IMR-90 (cell line): ENCODE measurements at regions not wholly inside any gene's neighbourhood (a gene's known extent, or its start where the extent isn't known, plus 50 kb on each side); places are given as distances from the start of the nearest gene placed in this dataset.

Source experiments
- ATAC-seq: fragments of 200-7000 bp; cut with Tn5 transposase; 2 replicates; pipeline ENCODE4 v1.9.1; 2020; ENCODE audit warnings: low read depth, mild to moderate bottlenecking, moderate library complexity
- BruUV-seq: library from RNA; stranded (reverse); fragments of 400-500 nt; replicated peaks from 2 replicates; lab custom pipeline; 2021; lab: Mats Ljungman, UMichigan
- CTCF ChIA-PET: fragments of 300-600 bp; formaldehyde crosslinking; extraction: SDS; loops from one replicate; lab custom pipeline; 2021; ENCODE audit warnings: antibody characterized with exemption; lab: Yijun Ruan, JAX
- POLR2A ChIA-PET: fragments of 300-600 bp; sonication (Branson Sonifier 250); formaldehyde crosslinking; loops from one replicate; lab custom pipeline; 2022; ENCODE audit warnings: antibody characterized with exemption; ENCODE audit not compliant: unreplicated experiment; lab: Charles Lee
- DNase-seq: peaks from one replicate; pipeline ENCODE4 v3.0.0; 2013
- H2AFZ ChIP-seq: replicated peaks from 2 replicates; pipeline ENCODE3; 2013; ENCODE audit warnings: low read length, mild to moderate bottlenecking; ENCODE audit not compliant: poor library complexity
- H2AK5ac ChIP-seq: 2 replicates; pipeline ENCODE4 v1.6.1; 2013; ENCODE audit warnings: low read depth, low read length, inconsistent platforms
- H2AK9ac ChIP-seq: replicated peaks from 2 replicates; pipeline ENCODE3; 2013; ENCODE audit warnings: mild to moderate bottlenecking, low read depth, low read length, moderate library complexity; ENCODE audit not compliant: poor library complexity
- H2BK120ac ChIP-seq: 2 replicates; pipeline ENCODE4 v1.6.1; 2013; ENCODE audit warnings: low read depth, low read length, inconsistent platforms
- H2BK15ac ChIP-seq: 3 replicates; pipeline ENCODE4 v1.6.1; 2013; ENCODE audit warnings: low read depth, low read length, inconsistent platforms
- H2BK20ac ChIP-seq: 2 replicates; pipeline ENCODE4 v1.6.1; 2013; ENCODE audit warnings: low read depth, mild to moderate bottlenecking, inconsistent platforms, low read length, moderate library complexity
- H2BK5ac ChIP-seq: 2 replicates; pipeline ENCODE4 v1.6.1; 2013; ENCODE audit warnings: mild to moderate bottlenecking, low read depth, low read length, inconsistent platforms; ENCODE audit not compliant: poor library complexity, severe bottlenecking
- H3K14ac ChIP-seq: replicated peaks from 2 replicates; pipeline ENCODE4 v1.6.1; 2013; ENCODE audit warnings: low read depth, low read length, inconsistent platforms
- H3K18ac ChIP-seq: 2 replicates; pipeline ENCODE4 v1.6.1; 2013; ENCODE audit warnings: low read depth, low read length, control low read depth
- H3K23ac ChIP-seq: 2 replicates; pipeline ENCODE4 v1.6.1; 2013; ENCODE audit warnings: low read depth, low read length, inconsistent platforms
- H3K27ac ChIP-seq: 2 replicates; pipeline ENCODE4 v1.5.1; 2013; ENCODE audit warnings: mild to moderate bottlenecking, control low read depth, low read length; ENCODE audit not compliant: insufficient read depth
- H3K27me3 ChIP-seq: 2 replicates; pipeline ENCODE4 v1.6.1; 2013; ENCODE audit warnings: low read length; ENCODE audit not compliant: control insufficient read depth, insufficient read depth
- H3K36me3 ChIP-seq: 2 replicates; pipeline ENCODE4 v1.6.1; 2013; ENCODE audit warnings: low read length, mixed read lengths; ENCODE audit not compliant: control insufficient read depth, insufficient read depth
- H3K4ac ChIP-seq: 2 replicates; pipeline ENCODE4 v1.6.1; 2013; ENCODE audit warnings: low read depth, low read length, inconsistent platforms
- H3K4me1 ChIP-seq: 2 replicates; pipeline ENCODE4 v1.6.1; 2013; ENCODE audit warnings: low read length, mixed read lengths; ENCODE audit not compliant: control insufficient read depth, insufficient read depth
- H3K4me2 ChIP-seq: 2 replicates; pipeline ENCODE4 v1.6.1; 2013; ENCODE audit warnings: low read depth, mild to moderate bottlenecking, control low read depth, low read length, moderate library complexity
- H3K4me3 ChIP-seq: 2 replicates; pipeline ENCODE4 v1.5.1; 2013; ENCODE audit warnings: low read depth, mild to moderate bottlenecking, control low read depth, low read length, moderate library complexity; ENCODE audit not compliant: insufficient read depth
- H3K56ac ChIP-seq: 2 replicates; pipeline ENCODE4 v1.6.1; 2013; ENCODE audit warnings: low read length, inconsistent platforms; ENCODE audit not compliant: insufficient read depth; ENCODE audit errors: extremely low read depth
- H3K79me1 ChIP-seq, 2 experiments: 2 replicates each; pipeline ENCODE4 v1.6.1; 2013; ENCODE audit warnings: low read length in 2 of 2, inconsistent platforms in 1 of 2, low read depth in 1 of 2
- H3K9ac ChIP-seq: 2 replicates; pipeline ENCODE4 v1.6.1; 2013; ENCODE audit warnings: low read depth, low read length, control low read depth
- H3K9me1 ChIP-seq: 2 replicates; pipeline ENCODE4 v1.6.1; 2013; ENCODE audit warnings: low read length, inconsistent platforms; ENCODE audit not compliant: insufficient read depth
- H3K9me3 ChIP-seq: 2 replicates; pipeline ENCODE4 v1.6.1; 2013; ENCODE audit warnings: low read length; ENCODE audit not compliant: control insufficient read depth, insufficient read depth
- H4K20me1 ChIP-seq: 2 replicates; pipeline ENCODE4 v1.6.1; 2013; ENCODE audit warnings: low read length, inconsistent platforms; ENCODE audit not compliant: insufficient read depth
- H4K5ac ChIP-seq: 2 replicates; pipeline ENCODE4 v1.6.1; 2013; ENCODE audit warnings: mild to moderate bottlenecking, low read depth, low read length, control low read depth
- H4K8ac ChIP-seq, 2 experiments: 2 replicates each; pipeline ENCODE4 v1.6.1; 2013; ENCODE audit warnings: low read depth in 2 of 2, low read length in 2 of 2, control low read depth in 1 of 2, inconsistent platforms in 1 of 2
- H4K91ac ChIP-seq: 2 replicates; pipeline ENCODE4 v1.6.1; 2013; ENCODE audit warnings: low read depth, low read length, inconsistent platforms; ENCODE audit not compliant: insufficient read depth
- BHLHE40 ChIP-seq: fragments of 150-350 bp; IDR thresholded peaks from 2 replicates; pipeline ENCODE4 v1.6.1; 2016; ENCODE audit warnings: mild to moderate bottlenecking, low read depth, low read length
- CEBPB ChIP-seq: IDR thresholded peaks from 2 replicates; pipeline ENCODE4 v1.6.1; 2012; ENCODE audit warnings: low read depth, low read length, improper control_type of control experiment
- MXI1 ChIP-seq: IDR thresholded peaks from 2 replicates; pipeline ENCODE4 v1.6.1; 2012; ENCODE audit warnings: low read depth, mild to moderate bottlenecking, low read length, moderate library complexity, borderline replicate concordance
- POLR2A ChIP-seq: IDR thresholded peaks from 2 replicates; pipeline ENCODE4 v1.6.1; 2012; ENCODE audit warnings: mild to moderate bottlenecking, low read depth, low read length
- RFX5 ChIP-seq: IDR thresholded peaks from 2 replicates; pipeline ENCODE4 v1.8.0; 2012; ENCODE audit warnings: low read depth, mild to moderate bottlenecking, low read length, moderate library complexity
- SMC3 ChIP-seq: fragments of 150-350 bp; IDR thresholded peaks from 2 replicates; pipeline ENCODE4 v1.6.1; 2016; ENCODE audit warnings: low read depth, mild to moderate bottlenecking, antibody characterized with exemption, low read length, moderate library complexity
- dilution Hi-C: fragments of 300-500 bp; cut with HindIII; formaldehyde crosslinking; loops from one replicate; pipeline ENCODE4 v1.14.3; 2018; ENCODE audit warnings: low sequenced_read_pairs; ENCODE audit not compliant: unreplicated experiment
- in situ Hi-C: fragments of 300-500 bp; cut with MboI; formaldehyde crosslinking; loops from 3 replicates; pipeline ENCODE4 v1.14.3; 2019; ENCODE audit warnings: low sequenced_read_pairs, inconsistent platforms, mixed read lengths
- intact Hi-C: fragments of 100-400 bp; cut with micrococcal nuclease; formaldehyde crosslinking; loops from 2 replicates; pipeline ENCODE4 v1.10.0; 2022
- TF ChIP-seq, protein P1 (sequence below): conservative IDR thresholded peaks from 2 replicates; pipeline ENCODE4 v1.5.1; 2012; ENCODE audit warnings: mild to moderate bottlenecking, low read depth, low read length, improper control_type of control experiment

DNA sequence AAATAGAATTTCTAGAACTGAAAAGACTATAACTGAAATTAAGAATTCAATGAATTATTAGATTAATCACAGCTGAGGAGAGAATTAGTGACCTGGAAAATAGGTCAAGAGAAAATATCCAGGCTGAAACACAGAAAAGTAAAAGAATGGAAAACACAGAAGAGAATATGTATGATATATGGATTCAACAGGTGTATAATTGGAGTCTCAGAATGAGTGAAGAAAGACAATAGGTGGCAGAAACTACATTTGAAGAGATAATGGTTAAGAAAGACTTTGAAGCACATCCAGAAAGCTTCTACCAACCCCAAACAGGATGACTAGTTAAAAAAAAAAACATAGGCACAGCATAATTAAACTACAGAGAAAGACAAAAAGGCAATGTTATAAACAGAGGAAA is 196.2 kb upstream of the ASCC3 start:
- Histone ChIP-seq H4K8ac (no peak overlapping the region), H2AK5ac (no peak overlapping the region), H3K14ac (no peak overlapping the region), H3K9me1 (no peaks in the 10 kb centered on the region), H3K4ac (no peak overlapping the region), H3K27me3 (no peaks in the 10 kb centered on the region), H3K23ac (no peak overlapping the region), H3K4me1 (no peaks in the 10 kb centered on the region), H4K5ac (no peak overlapping the region), H2BK120ac (no peak overlapping the region), H2AK9ac (no peak overlapping the region), H3K4me2 (no peak overlapping the region), H3K9me3 (peaks cover 2% of the 10 kb centered on the region; the same call in 1 of the 2 replicates), H3K9ac (no peak overlapping the region), H2AFZ (no peak overlapping the region), H3K4me3 (no peak overlapping the region), H3K27ac (no peak overlapping the region), H2BK15ac (no peak overlapping the region), H3K36me3 (no peaks in the 10 kb centered on the region), H3K56ac (no peak overlapping the region), H2BK20ac (no peak overlapping the region), H3K18ac (no peak overlapping the region), H2BK5ac (no peak overlapping the region), H4K20me1 (no peaks in the 10 kb centered on the region), H4K91ac (no peak overlapping the region), H3K79me1 (no peaks in the 10 kb centered on the region)
- dilution Hi-C loops = no loop called here
- BruUV-seq = no TSS peak
- intact Hi-C loops = no loop called here
- CTCF ChIA-PET = interaction anchor here (1.1 kb wide), 1 partner anchor 8 kb away, joined by 5 read pairs; no protein-coding TSS in a partner anchor
- in situ Hi-C loops = no loop called here
- POLR2A ChIA-PET = no interaction called here
- DNase-seq = no peak
- TF ChIP-seq RFX5 = no peak
- TF ChIP-seq SMC3 = no peak
- TF ChIP-seq CEBPB = no peak
- no peak for TF ChIP-seq MXI1
- TF ChIP-seq, protein P1, sequence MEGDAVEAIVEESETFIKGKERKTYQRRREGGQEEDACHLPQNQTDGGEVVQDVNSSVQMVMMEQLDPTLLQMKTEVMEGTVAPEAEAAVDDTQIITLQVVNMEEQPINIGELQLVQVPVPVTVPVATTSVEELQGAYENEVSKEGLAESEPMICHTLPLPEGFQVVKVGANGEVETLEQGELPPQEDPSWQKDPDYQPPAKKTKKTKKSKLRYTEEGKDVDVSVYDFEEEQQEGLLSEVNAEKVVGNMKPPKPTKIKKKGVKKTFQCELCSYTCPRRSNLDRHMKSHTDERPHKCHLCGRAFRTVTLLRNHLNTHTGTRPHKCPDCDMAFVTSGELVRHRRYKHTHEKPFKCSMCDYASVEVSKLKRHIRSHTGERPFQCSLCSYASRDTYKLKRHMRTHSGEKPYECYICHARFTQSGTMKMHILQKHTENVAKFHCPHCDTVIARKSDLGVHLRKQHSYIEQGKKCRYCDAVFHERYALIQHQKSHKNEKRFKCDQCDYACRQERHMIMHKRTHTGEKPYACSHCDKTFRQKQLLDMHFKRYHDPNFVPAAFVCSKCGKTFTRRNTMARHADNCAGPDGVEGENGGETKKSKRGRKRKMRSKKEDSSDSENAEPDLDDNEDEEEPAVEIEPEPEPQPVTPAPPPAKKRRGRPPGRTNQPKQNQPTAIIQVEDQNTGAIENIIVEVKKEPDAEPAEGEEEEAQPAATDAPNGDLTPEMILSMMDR = no peak
- TF ChIP-seq BHLHE40 = no peak
- no peak for TF ChIP-seq POLR2A
- no peak for ATAC-seq
